ENCODE measurements at regions not wholly inside any gene's neighbourhood (a gene's known extent, or its start where the extent isn't known, plus 50 kb on each side); places are given as distances from the start of the nearest gene placed in this dataset.

DNA sequence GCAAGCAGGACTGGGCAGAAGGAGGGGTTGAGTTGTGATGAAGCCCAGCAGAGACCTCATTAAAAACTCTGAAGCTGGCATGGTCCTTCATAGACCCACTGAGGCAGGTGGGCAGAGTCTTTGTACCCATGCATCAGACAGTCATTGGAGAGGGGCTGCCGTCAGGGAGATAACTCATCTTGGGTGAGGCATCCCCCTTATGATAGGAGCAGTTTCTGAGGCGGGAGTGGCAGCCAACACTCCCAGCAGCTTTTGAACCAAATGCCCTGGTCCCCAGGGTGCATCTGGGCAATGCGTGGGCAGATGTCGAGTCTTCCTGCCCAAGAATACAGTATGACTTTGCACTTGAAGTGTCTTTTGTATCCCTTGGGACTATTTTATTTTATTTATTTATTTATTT is 68.1 kb downstream of the HTR5A start:
- no peak for DNase-seq

DNA sequence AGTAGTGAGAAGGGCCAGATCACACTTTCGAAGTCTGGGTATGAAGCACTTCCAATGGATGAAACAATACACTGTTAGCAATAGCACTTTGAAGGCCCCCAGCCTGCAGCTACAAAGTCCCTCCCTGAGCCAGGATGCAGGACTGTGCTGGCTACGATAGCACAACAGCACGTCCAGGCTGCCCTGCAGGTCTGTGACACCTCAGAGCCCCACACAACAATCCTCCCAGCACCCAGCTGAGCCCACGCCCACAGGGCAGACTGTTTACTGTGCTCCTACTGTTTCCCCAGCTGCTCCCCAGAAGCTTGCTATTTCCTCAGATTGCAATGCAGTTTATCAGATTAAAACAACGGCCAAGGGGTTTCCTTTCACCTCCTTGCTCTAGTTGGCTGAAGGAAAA is 71.4 kb downstream of the HTR5A start:
- DNase-seq: no peak

- DNase-seq: no peak
Measured at GRCh38 chr7:155143381-155143780, 73.3 kb downstream of the HTR5A start.

DNA sequence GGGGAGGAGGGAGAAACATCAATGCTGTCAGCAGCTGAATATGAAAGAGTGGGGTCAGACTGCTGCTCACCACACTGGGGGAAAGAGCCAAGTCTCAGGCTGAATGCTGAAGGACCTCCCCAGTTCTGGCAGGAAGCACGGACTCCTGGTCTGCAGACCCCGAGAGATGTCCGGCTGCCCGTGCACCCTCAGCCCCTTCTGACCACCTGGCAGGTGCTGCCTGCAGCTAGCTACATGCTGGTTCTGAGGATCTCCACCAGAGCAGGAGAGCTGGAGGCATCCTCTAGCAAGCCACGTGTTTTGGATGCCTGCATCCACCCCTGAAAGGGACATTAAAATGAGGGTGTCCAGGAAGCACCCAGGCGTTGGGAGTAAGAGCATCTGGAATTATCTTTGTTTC is 74.2 kb downstream of the HTR5A start:
- no peak for DNase-seq

DNA sequence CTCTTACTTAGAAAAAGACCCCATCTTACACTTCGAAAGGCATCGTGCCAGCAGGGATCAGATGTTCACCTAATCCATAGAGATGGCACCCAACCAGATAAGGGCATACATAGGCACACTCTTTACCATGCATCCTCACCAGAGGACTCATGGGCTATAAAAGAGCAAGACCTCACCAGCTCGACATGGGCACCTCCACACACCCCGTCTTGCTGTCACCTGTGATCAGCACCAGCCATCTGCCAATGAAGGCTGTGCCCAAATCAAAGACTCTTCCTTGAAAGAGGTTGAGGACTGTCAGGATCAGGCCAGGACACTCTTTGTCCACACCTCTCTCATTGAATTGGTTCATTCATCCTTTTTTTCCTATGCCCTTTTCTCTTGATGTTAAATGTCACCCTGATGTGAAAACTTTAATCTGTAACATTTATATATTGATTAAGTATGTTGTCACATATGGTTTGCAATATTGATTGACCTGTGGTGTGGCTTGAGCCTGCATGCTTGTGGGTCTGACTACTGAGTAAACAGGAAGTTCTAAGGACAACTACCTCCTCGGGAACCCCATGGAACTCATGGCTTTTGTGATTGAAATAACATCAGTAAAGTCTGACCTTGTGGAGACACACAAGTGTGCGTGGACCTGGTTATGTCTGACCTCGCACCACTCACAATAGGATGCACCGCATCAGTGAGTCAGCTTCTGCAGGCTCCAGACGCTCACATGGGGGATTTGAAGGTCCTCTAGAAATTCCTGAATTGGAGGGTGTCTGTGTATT is 75.5 kb downstream of the HTR5A start:
- no peak for DNase-seq

GRCh38 chr7:155147172-155147571 is 77.0 kb downstream of the HTR5A start:
- DNase-seq: no peak

- DNase-seq: no peak
Measured at GRCh38 chr7:155147624-155148023, 77.5 kb downstream of the HTR5A start.

GRCh38 chr7:155153676-155154075 is 83.6 kb downstream of the HTR5A start:
- DNase-seq: no peak

- DNase-seq: no peak
Measured at GRCh38 chr7:155154586-155154985, 84.5 kb downstream of the HTR5A start.

DNA sequence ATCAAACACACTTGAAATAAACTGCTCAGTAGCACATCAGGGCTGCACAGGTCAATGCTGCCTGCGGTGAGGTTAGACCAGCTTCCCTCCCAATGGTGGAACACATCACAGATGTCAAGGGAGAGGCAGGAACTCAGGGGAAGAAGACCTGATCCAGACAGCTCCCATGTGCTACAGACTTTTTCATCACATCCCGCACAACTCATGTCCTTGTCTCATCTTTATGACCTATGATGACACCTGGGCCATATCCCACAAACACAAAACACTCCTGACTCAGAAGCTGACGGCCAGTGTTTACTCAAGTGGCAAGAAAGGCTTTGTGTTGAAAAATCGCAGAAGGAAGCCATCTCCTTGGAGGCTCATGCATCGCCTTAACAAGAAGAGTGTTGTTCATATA is 91.6 kb downstream of the HTR5A start:
- DNase-seq: no peak

GRCh38 chr7:155162422-155162821 is 92.3 kb downstream of the HTR5A start:
- no peak for DNase-seq

DNA sequence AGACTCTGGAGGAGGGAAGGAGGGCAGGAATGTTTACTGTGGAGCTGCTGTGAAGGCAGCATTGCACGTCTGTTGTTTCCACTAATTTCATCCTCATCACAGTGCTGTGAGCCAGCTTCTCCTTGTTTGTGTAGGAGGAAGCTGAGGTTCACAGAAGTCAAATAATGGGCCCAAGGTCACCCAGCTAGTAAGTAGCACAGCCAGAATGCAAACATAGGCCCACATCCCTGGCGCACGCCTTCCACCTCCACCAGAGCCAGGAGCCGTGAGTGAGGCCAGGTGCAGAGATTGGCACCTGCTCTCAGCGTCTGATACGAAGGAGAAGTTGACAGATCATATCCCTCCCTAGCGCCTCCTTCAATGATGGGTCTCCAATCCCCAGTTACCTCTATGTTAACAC is 93.6 kb downstream of the HTR5A start:
- no peak for DNase-seq

- no peak for DNase-seq
Measured at GRCh38 chr7:155164316-155164715, 94.2 kb downstream of the HTR5A start.

DNA sequence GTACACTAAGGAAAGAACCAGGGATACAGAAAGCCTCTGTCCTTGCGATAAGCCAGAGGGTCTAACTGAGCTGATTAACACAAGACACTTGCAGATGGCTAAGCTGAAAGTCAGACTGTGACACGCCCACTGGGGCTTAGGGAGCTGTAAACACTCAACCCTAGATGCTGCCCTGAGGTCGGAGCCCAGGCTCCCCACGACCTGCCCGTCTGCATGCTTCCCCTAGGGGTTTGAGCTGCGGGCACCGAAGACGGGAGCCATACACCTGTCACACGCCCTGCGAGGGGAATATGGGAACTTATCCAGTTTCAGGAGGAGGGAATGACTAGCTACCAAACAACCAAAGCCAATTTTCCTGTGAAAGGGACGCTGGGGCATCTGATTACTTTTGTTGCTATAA is 96.0 kb downstream of the HTR5A start:
- DNase-seq: no peak

DNA sequence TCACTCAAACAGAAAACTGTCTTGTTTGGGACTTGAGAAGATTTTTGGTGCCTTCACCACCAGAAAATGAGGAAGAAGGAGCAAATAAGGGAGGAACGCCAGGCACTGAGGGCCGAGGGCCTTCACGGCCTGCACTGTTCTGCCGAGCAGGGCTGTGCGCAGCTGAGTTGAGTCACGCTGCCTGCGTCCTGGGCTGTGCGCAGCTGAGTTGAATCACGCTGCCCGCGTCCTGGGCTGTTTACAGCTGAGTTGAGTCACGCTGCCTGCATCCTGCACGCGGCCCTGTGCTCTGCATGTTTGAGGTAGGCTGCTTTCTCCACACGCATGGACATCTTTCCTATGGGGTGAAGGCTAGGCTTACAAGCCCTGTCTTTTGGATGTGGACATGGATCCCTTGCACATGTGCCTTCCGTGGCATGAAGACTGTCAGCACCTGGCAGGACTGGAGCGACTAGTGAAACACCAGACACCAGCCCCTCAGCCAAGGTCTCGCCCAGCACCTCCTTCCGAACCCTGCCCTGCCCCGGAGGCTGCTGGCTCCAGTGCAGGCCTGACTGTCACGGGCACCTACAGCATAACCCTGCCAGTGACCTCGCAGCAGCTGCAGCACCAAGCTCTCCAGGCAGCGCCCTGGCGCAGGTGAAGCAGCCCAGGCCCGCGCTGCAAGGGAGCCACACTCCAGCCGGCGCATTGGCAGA is 96.7 kb downstream of the HTR5A start:
- peak; percentile 66 for DNase-seq

DNA sequence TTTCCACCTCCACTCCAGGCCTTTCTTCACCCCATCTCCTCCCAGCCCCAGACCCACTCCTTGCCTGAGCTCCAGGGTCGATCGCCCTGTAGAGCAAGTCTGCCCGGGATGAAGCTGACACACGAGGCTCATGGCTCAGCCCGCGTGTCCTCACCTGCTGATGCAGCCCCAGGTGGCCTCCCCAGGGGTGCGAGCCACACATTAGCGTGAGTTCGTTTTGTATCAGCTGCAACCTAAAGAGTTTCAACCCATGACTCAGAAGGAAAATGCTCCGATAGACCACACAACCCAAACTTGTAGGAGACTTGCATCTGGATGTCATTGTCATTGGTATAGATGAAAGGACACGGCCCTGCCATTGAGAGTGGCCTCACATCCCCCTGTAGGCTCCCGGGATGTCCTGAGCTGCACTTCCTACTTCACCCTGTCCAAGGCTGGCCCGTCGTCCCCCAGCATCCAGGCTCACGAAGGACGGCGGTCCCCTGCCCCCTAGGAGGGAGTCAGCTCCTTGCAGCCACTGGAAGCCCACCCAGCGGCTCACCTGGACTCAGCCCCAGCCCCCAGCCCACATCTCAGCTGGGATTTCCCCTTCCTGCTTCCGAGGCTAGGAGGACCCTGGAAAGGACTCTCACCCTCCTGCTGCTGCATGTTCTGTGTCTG is 97.7 kb downstream of the HTR5A start:
- DNase-seq: peak; percentile 23

DNA sequence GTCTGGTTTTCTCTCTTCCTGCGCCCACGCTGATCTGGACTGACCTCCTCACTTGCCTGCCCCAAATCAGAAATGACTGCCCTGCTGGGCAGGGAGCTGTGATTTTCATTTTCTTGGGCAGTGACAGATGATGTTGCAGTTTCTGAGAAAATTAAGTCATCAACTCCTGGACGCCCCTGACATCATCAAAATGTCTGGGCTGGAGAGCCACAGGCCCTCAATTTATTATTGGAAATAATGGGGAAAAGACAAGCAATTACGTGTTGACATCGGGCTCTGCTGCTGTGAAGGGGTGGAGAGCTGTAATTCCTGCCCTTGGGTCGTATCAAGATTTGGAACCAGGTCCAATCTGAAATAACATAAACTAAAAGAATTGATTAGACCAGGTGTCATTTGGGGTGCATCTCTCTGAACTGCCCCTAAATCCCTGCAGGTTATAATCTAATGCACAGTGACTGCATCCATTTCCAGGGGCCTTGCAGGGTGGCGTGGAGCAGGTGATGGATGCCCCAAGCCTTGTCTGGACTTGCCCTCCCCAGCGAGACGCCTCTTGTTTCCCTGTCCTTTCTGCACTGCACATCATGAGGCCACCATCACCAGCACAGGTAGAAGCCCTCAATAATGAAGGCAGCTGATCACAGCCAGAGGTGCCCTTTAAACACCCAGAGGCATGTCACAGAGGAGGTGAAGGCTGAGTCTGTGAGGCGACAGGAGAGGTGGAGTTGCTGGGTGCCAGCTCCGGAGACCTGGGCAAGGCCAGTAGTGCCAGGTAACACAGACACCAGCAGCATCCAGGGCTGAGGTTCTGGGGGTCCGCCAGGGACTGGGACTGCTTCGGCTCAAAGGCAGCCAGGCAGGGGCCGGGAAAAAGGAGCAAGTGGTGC is 98.7 kb downstream of the HTR5A start:
- DNase-seq: no peak

GRCh38 chr7:155169498-155170065 is 99.5 kb downstream of the HTR5A start:
- no peak for DNase-seq

DNA sequence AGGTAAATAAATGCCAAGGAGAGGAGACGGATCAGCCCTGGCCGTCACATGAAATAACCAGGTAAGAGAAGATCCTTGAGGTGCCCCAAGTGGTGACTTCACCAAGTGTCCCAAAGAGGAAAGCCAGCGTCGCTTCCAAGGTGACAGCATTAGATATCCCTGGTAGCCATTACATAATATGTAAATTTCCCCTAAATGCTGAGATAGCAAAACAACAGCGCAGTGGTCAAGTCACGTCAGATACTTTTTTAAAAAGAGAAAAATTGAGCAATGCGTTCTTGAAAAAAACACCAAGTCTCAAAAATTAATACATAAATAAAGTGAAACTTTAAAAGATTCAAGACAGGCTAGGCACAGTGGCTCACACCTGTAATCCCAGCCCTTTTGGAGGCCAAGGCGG is 100.2 kb downstream of the HTR5A start:
- DNase-seq: no peak

DNA sequence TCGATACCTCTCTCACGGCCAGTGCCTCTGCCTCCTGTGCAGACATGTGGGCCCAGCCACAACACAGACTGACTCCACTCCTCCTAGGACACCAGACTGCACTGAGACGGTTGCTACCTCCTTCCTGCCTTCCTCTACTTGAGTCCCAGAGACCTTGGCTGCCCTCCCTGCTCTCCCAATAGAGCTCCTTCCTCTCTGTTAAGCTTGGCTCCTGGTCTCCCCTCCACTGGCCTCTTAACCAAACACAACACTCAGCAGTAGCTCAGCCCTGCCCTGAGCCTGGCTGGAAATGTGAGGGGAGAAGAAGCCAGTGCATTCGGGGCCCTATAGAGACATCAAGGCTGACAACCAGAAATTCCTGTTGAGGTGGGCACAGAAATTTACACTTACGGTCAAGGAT is 102.0 kb downstream of the HTR5A start:
- no peak for DNase-seq

DNA sequence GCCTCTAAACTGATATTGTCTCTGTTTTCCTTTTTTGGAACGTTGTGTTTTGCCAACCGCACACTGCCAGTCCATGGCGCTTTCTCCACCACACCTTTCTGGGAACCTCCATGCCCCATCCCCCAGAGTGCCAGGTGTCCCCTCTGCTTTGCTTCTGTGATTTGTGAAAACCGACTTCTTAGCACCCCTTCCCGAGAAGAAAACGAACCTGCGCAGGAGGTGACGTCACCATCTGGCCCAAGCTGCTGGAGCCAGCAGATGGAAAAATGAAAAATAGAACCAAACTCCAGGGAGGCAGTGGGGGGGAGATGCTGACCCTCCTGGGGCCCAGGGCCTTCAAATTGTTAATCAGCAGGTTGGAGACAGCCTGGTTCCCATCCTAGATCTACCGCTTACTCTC is 103.8 kb downstream of the HTR5A start:
- no peak for DNase-seq

GRCh38 chr7:155178096-155178495 is 108.0 kb downstream of the HTR5A start:
- no peak for DNase-seq

DNA sequence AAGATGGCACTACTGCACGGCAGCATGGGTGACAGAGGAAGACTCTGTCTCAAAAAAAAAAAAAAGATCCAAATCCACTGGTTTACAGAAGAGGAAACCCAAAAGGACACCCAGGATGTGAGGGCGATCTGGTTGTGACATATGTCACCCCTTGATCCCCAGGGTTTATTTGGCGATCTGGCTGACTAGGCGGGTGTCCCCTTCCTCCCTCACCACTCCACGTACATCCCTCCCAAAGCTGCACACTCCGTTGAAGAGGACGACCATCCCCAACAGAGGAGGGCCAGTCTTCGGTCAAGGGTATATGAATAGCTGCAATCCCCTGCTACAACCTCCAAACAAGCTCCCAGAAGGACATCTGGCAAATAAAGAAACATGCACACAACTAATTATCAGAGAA is 111.6 kb downstream of the HTR5A start:
- DNase-seq: no peak
